DMS53 (cell line): ENCODE measurements at regions not wholly inside any gene's neighbourhood (a gene's known extent, or its start where the extent isn't known, plus 50 kb on each side); places are given as distances from the start of the nearest gene placed in this dataset.

ENCODE experiments used
- DNase-seq: peaks from one replicate; lab custom pipeline; 2025; lab: John Stamatoyannopoulos, UW

- DNase-seq, result peak; percentile 80
Observed at GRCh38 chr7:85890244-85890811, 703.5 kb upstream of the SEMA3D start.

- no peak for DNase-seq
Observed at GRCh38 chr7:85887133-85887532, 700.3 kb upstream of the SEMA3D start.

GRCh38 chr7:85882335-85882734 lies 695.5 kb upstream of the SEMA3D start:
- DNase-seq, result no peak

- DNase-seq, result no peak
Observed at GRCh38 chr7:85875398-85875797, 688.5 kb upstream of the SEMA3D start.

GRCh38 chr7:85866540-85866939 lies 679.7 kb upstream of the SEMA3D start:
- DNase-seq, result no peak

- DNase-seq, result peak; percentile 78
Observed at GRCh38 chr7:85851571-85852193, 664.8 kb upstream of the SEMA3D start.

- no peak for DNase-seq
Observed at GRCh38 chr7:85850381-85850780, 663.5 kb upstream of the SEMA3D start.

GRCh38 chr7:85840554-85840953 lies 653.7 kb upstream of the SEMA3D start:
- DNase-seq, result no peak

- DNase-seq, result no peak
Observed at GRCh38 chr7:85833066-85833465, 646.2 kb upstream of the SEMA3D start.

- no peak for DNase-seq
Observed at GRCh38 chr7:85830982-85831381, 644.1 kb upstream of the SEMA3D start.

- peak; percentile 76 for DNase-seq
Observed at GRCh38 chr7:85829817-85830432, 643.1 kb upstream of the SEMA3D start.

- DNase-seq, result no peak
Observed at GRCh38 chr7:85829176-85829575, 642.3 kb upstream of the SEMA3D start.

GRCh38 chr7:85828614-85829013 lies 641.8 kb upstream of the SEMA3D start:
- DNase-seq, result no peak

- DNase-seq, result no peak
Observed at GRCh38 chr7:85823396-85824080, 636.7 kb upstream of the SEMA3D start.

- DNase-seq, result no peak
Observed at GRCh38 chr7:85821926-85822325, 635.1 kb upstream of the SEMA3D start.

GRCh38 chr7:85820702-85821443 lies 634.0 kb upstream of the SEMA3D start:
- DNase-seq, result peak; percentile 26

GRCh38 chr7:85815526-85815925 lies 628.7 kb upstream of the SEMA3D start:
- no peak for DNase-seq

- peak; percentile 26 for DNase-seq
Observed at GRCh38 chr7:85806321-85806720, 619.5 kb upstream of the SEMA3D start.

- no peak for DNase-seq
Observed at GRCh38 chr7:85805656-85806055, 618.8 kb upstream of the SEMA3D start.

GRCh38 chr7:85805249-85805648 lies 618.4 kb upstream of the SEMA3D start:
- no peak for DNase-seq

- DNase-seq, result peak; percentile 11
Observed at GRCh38 chr7:85802211-85802610, 615.4 kb upstream of the SEMA3D start.

GRCh38 chr7:85796956-85797355 lies 610.1 kb upstream of the SEMA3D start:
- DNase-seq, result no peak
